Rectal smooth muscle tissue (tissue), 1 donor: ENCODE measurements at regions not wholly inside any gene's neighbourhood (a gene's known extent, or its start where the extent isn't known, plus 50 kb on each side); places are given as distances from the start of the nearest gene placed in this dataset.

Source experiments
- H3K27ac ChIP-seq: one replicate; pipeline ENCODE4 v1.7.0; 2013; ENCODE audit warnings: low read depth, low read length, inconsistent platforms
- H3K27me3 ChIP-seq: one replicate; pipeline ENCODE4 v1.7.0; 2013; ENCODE audit warnings: low read length; ENCODE audit not compliant: control insufficient read depth, insufficient read depth
- H3K36me3 ChIP-seq: one replicate; pipeline ENCODE4 v1.7.0; 2013; ENCODE audit warnings: low read length; ENCODE audit not compliant: control insufficient read depth, insufficient read depth
- H3K4me1 ChIP-seq: one replicate; pipeline ENCODE4 v1.7.0; 2013; ENCODE audit warnings: low read length; ENCODE audit not compliant: control insufficient read depth, insufficient read depth
- H3K4me3 ChIP-seq: one replicate; pipeline ENCODE4 v1.7.0; 2013; ENCODE audit warnings: low read length
- H3K9ac ChIP-seq: one replicate; pipeline ENCODE4 v1.7.0; 2013; ENCODE audit warnings: low read length

- no peaks in the 10 kb centered on the region for H3K4me1 ChIP-seq
- H3K36me3 ChIP-seq, result no peaks in the 10 kb centered on the region
- H3K27ac ChIP-seq, result no peak overlapping the region
- H3K4me3 ChIP-seq, result peak overlapping the region; percentile 24
- H3K27me3 ChIP-seq, result no peaks in the 10 kb centered on the region
- H3K9ac ChIP-seq, result no peak overlapping the region
These were observed 50.7 kb upstream of the PNMA8B start for GRCh38 chr19:46546194-46546896.

GRCh38 chr19:46550684-46551083 is 50.4 kb upstream of the CALM3 start:
- H3K9ac ChIP-seq, result no peak overlapping the region
- H3K4me1 ChIP-seq, result no peaks in the 10 kb centered on the region
- no peak overlapping the region for H3K27ac ChIP-seq
- no peak overlapping the region for H3K4me3 ChIP-seq
- no peaks in the 10 kb centered on the region for H3K36me3 ChIP-seq
- H3K27me3 ChIP-seq, result no peaks in the 10 kb centered on the region

GRCh38 chr19:46551164-46551563 is 50.0 kb upstream of the CALM3 start:
- H3K27me3 ChIP-seq, result no peaks in the 10 kb centered on the region
- no peak overlapping the region for H3K27ac ChIP-seq
- no peaks in the 10 kb centered on the region for H3K4me1 ChIP-seq
- H3K36me3 ChIP-seq, result no peaks in the 10 kb centered on the region
- H3K9ac ChIP-seq, result no peak overlapping the region
- no peak overlapping the region for H3K4me3 ChIP-seq
